ENCODE measurements at regions not wholly inside any gene's neighbourhood (a gene's known extent, or its start where the extent isn't known, plus 50 kb on each side); places are given as distances from the start of the nearest gene placed in this dataset.

GRCh38 chr12:89033062-89033461 lies 319.2 kb downstream of the DUSP6 start:
- TF ChIP-seq CTCF (IDR thresholded peaks at IDR 0.05), result no peak
- TF ChIP-seq POLR2A (IDR thresholded peaks at IDR 0.05), result no peak
